ENCODE measurements at regions not wholly inside any gene's neighbourhood (a gene's known extent, or its start where the extent isn't known, plus 50 kb on each side); places are given as distances from the start of the nearest gene placed in this dataset.
"Not testable (repeated sequence)": the region's sequence is repeated elsewhere in the genome, so short reads cannot be mapped to it uniquely, and the experiment has no call there.

DNA sequence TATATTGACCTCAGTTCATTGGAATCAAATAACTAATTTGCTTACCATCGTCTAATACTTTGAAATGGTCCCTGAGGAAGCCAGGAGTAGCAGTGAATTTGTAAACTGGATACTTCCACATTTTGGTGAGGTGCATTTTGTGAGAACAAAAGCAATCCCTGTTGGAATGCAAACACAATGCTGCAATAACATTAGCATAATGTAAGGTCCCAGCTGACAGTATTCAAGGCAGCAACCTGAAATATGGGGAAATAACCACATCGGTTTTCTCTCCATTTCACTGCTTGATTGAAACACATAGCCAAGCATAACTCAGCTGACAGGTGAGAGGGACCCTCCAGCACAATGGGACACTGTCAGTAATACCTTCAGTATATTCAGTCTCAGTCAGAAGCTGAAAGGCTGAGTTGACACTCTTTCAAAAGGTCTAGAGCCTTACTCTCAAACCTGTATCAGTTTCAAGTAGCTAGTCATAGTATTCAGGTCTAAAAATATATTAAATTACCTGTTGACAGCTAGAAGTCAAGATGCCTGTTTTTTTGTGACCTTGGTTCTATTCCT is 1311.9 kb upstream of the NRXN1 start:
- no peak for DNase-seq

DNA sequence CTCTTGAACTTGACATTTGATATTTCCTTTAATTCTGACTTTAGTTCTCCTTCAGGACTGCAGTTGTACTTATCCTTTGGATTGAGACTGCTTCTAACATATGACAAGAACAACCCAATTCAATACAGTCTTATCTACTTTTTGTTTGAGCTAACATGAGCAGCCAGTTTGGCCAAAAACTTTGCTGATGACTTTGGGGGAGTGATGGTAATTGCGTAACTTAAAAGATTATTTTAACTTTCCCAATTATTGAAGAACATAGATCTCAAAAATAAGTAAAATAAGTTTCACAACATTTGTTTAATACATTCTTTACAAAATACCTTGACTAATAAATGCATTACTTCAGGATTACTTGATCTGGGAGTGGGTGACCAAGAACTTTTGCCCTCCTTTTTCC is 1311.1 kb upstream of the NRXN1 start:
- DNase-seq: no peak

DNA sequence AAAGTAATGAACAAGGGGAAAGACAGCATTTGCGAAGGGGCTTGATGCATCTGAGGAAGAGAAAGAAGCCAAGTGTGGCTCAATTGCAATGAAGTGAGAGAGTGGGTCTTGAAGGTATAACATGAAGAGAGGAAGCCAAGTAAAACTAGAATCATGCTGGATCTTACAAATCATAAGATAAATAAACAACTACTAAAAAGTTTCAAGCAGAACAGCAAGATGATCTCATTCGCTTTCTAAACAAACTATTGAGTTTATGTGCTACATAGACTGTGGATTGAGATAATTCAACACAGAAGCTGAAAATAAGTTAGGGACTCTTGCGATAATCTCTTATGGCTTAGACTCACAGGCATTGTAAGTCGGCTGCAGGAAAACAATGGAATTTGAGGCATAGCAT is 1310.5 kb upstream of the NRXN1 start:
- DNase-seq: no peak

DNA sequence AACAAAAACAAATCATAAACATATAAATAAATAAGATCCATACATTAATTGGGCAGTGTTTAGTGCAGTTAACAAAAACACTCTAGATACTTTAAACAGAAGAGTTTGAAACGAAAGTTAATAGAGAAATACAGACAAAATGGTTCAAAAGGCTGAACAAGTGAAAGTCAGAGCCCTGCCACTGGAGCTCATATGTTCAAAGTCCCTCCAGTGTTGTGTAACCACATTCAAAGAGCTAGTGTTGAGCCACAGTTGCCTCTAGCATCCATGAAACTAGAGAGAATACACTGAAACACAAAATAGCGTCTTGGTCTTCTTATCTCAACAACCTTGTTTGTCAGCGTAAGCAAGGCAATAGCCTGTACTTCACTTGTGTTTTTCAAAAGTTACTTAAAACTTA is 1309.8 kb upstream of the NRXN1 start:
- DNase-seq: no peak

DNA sequence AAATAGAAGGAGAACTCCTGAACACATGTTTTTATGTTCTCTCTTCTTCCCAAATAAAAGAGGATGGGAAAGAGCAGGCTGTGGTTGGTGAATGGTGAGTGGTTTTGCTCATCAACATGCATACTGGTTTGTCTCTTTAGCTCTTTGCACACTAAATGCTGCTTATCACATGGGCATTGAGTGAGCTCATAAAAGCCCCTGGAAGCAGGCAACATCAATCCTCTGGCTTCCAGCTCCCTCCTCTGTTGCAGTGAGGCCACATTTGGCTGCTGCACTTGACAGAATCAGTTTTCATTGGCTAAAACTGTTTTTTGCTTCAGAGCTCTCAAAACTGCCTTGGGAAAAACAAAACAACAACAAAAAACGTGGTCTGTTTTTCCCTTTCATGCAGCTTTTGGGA is 1308.2 kb upstream of the NRXN1 start:
- DNase-seq: no peak

DNA sequence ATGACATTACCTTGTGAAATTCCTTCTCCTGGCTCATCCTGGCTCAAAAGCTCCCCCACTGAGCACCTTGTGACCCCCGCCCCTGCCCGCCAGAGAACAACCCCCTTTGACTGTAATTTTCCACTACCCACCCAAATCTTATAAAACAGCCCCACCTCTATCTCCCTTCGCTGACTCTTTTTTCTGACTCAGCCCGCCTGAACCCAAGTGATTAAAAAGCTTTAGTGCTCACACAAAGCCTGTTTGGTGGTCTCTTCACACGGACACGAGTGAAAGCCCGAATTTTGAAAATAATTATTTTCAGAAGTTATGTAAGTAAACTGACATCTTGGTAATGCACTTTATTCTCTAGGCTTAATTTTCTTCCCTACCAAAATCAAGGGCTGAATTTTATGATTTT is 1305.9 kb upstream of the NRXN1 start:
- not testable (repeated sequence) for DNase-seq

DNA sequence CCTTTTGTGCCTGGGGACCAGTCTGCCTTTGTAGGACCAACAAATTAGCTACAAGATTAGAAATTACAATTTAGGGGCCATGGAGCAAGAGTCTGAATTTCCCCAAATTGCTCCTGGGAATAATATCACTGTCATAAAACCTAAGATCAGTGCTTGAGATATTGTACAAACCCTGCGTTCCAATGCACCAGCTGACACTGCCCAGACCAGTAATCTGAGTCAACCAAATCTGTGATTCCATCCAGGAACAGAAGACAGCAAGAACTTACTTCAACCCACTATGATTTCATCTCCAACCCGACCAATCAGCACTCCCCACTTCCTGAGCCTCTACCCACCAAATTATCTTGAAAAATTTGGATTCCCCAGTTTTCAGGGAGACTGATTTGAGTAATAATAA is 1305.0 kb upstream of the NRXN1 start:
- no peak for DNase-seq

DNA sequence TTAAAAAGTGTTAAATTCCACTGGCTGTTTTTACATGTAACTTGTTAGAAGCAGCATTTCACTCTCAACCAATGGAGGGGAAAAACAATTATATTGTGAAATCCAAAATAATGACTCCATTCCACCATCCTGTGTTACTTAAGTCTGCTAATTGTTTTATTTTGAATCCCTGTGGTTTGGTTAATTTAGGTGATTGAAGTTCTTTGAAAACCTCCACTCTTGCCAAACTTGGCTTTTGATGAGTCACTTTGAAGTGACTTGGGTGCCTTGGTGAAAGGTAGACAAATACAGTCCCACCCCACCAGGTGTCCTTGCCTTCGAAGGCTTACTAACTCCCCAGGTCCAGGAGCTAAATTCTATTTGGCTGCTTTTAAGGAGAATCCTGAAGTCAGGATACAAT is 1303.8 kb upstream of the NRXN1 start:
- no peak for DNase-seq

DNA sequence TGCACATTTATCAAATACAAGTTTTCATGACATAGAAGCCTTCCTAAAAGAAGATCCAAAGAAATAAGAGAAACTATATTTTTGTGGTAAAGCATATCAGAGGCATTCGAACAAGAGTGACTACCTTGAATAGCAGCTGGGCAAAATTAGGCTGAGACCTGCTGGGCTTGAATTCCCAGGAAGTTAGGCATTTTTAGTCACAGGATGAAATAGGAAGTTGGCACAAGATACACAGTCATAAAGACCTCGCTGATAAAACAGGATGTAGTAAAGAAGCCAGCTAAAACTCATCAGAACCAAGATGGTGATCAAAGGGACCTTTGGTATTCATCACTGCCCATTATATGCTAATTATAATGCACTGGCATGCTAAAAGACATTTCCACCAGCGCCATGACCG is 1302.3 kb upstream of the NRXN1 start:
- no peak for DNase-seq

DNA sequence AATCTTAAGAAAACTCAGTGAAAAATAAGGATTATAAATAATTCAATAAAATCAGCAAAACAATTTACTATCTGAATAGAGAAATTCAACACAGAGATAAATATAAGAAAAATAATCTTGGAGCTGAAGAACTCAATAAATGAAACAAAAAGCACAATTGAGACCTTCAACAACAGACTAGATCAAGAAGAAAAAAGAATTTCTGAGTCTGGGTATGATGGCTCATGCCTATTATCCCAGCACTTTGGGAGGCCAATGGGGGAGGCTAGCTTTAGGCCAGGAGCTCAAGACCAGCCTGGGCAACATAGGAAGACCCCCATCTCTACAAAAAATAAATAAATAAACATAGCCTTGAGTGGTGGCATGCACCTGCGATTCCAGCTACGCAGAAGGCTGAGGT is 1295.7 kb upstream of the NRXN1 start:
- DNase-seq: no peak

DNA sequence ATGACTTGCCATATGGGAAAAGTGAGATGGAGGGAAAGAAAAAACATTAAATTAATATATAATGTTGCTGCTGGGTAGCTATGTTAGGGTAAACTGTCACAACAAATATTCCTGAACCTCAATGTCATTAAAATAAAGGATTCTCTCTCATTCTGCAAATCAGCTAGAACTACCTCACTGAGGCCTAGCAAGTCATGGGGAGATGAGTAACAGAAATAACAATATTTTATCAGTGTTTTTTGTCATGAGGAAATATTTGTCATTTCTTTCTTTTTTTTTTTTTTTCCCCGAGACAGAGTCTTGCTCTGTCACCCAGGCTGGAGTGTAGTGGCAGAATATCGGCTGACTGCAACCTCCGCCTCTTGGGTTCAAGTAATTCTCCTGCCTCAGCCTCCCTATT is 1282.3 kb upstream of the NRXN1 start:
- no peak for DNase-seq

DNA sequence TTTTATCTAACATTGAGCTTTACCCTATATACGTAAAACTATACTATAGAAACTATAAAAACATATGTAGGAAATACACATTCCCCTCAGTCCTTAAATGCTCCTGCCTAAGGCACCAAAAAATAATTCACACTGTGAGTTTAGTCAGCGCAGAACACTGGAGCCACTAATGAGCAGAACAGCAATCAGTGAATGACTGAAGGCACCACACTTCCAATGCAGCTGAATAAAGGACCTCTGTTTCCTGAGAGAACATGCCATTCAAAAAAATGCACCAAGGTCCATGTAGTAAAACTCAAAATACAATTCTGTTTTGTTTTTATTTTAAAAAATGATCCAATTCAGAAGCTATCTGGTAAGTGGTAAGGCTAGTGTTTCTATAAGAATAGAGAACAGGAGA is 1280.6 kb upstream of the NRXN1 start:
- no peak for DNase-seq

DNA sequence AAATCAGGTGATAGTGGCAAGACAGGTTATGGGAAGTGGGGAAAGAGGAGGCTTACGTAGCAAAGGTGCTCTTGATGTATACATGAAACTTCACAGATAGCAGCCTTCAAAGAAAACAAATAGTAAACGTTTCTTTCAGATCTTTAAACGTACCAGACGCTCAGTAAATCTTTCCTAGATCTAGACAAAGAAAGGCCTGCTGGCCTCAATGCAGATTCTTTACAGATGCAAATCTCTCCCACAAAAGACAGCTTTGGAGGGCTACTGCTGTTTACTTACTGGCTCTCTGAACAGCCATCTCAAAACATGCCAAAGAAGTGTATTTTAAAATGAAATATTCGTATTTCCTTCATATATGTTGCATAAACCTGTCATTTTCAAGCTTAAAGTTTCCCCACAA is 1279.9 kb upstream of the NRXN1 start:
- no peak for DNase-seq

DNA sequence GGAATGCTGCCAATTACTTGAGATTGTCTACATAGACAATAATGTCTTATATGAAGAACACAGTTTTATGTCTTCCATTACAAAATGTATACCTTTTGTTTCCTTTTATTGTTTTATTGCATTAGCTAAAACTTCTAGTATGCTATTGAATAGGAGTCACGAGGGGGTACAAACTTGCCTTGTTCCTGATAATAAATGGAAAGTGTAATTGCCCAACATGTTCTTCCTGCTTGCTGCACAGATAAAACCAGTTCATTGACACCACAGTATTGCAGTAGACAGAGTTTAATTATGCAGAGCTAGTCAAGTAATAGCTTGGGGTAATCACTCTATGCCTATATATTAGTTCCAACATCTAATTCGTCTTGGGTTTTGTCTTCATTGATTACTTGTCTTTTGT is 1276.2 kb upstream of the NRXN1 start:
- no peak for DNase-seq

DNA sequence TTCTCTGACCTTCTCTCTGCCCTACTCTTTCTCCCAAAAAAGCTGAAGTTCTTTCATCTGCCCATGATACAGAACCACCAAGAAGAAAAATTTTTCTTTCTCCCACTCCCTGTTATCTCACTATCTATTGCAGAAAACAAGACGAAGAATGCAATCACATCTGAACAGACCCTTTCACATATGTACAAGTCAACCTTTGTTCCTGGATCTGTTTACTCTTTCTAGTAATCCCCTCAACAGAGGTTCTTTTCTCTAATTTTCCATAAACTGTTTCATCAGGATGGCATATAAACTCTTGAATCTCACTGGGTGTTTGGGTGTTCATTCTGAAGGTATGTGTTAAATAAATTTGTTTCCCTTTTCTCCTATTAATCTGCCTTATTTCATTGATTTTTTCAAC is 1262.7 kb upstream of the NRXN1 start:
- DNase-seq: no peak

DNA sequence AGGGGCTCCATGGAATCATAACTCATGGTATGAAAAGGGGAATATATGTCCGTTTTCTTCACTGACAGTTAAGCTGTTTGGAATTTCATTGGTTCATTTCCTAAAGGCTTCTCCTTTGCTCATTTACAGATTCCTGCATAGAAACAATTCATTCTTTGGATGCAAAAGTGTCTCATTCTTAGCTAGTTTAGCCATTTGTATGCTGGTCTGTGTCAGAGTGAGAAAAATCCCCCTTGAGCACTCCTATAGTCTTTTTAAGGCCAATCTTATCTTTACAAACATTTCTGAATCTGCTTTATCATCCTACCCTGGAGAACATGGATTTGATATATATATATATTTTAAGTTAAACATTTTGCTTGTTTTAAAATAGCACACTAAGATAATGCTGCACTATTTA is 1260.9 kb upstream of the NRXN1 start:
- DNase-seq: no peak

DNA sequence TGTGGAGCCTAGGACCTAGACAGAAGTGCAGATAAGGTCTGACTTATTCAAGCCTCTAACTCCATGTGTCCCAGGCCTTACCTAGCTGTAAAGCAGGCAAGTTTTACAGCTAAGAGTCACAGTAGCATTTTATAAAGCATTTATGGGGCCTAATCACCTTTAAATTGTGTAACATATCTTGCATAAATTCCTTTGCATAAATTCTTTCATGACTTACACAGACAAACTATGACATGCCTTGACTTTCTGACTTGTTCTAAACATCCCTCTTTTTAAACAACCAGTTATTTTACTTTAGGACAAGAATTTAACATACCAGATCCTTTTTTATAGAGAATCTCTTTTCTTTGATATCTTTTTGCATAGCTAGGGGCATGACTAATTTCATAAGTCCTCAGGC is 1257.8 kb upstream of the NRXN1 start:
- DNase-seq: no peak

DNA sequence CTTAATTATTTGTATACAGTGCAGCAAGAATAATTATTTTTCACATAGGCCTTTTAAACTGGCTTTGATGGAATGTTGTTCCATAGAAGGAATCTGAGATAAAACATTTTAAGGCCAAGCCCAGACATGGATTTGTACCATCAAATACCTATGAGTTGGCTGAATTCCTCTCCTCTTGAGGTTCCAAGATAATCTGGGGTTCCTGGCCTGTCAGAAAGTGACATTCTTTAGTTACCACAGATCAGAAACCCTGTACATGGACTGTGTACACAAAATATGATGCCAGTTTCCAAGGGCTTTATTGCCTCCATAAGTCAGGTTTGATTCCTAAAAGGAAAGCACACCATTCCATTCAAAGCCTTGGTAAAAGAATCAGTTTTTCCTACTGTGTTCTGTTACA is 1256.7 kb upstream of the NRXN1 start:
- DNase-seq: no peak

DNA sequence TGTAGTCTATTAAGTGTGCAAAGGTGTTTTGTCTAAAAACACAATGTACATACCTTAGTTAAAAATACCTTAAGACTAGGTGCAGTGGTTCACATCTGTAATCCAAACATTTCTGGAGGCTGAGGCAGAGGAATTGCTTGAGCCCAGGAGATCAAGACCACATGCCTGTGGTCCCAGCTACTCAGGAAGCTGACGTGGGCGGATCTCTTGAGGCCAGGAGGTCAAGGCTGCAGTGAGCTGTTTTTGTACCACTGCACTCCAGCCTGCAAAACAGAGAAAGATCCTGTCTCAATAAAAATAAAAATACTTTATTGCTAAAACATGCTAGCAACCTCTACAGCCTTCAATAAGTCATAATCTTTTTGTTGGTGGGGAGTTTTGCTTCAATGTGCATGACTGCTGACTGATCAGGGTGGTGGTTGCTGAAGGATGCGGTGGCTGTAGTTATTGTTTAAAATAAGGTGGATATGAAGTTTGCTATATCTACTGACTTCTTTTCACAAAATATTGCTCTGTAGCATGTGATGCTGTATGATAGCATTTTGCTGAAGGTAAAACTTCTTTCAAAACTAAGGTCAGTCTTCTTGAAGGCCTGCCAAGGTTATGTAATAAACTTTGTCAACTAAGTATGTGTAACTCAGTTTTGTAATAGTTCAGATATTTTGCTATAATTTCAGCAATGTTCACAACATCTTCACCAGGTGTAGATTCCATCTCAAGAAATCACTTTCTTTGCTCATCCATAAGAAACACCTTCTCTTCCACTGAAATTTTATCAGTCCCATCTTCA is 1238.0 kb upstream of the NRXN1 start:
- DNase-seq: no peak

DNA sequence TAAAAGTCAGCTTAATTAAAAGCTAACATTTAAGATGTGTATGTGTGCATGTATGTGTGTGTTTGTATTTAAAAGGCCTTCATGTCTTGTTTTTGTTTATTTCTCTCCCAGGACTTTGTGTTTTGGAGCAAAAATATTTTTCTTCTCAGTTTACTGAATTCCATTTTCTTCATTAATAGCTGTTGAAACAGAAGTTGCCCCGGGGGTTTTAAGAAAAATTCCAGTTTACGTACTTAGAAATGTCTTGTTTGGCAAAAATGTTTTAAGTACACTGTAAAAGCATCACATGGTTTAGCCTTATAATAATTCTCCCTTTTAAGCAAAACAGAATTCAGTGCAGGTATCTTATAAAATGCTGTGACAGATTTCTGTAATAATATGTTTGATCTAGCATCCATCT is 1233.0 kb upstream of the NRXN1 start:
- DNase-seq: no peak

DNA sequence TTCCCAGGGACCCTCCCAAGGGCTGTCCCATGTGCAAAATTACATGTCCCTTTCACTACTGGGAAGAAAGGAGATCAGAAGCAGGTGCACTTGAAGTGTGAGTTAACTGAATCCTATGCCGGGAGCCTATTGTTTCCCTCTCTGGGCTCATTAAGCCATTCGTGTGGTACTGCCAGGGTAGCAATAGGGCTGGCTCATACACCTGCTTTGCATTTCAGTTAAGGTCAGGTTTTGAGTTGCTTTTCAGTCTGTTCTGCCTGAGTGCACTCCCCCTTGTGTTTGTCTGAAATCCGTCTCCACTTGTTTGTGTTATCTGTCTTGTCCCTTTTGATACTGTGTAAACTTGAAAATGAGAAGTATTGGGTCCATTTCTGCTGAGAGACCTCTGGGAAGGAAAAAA is 1232.6 kb upstream of the NRXN1 start:
- DNase-seq: no peak

DNA sequence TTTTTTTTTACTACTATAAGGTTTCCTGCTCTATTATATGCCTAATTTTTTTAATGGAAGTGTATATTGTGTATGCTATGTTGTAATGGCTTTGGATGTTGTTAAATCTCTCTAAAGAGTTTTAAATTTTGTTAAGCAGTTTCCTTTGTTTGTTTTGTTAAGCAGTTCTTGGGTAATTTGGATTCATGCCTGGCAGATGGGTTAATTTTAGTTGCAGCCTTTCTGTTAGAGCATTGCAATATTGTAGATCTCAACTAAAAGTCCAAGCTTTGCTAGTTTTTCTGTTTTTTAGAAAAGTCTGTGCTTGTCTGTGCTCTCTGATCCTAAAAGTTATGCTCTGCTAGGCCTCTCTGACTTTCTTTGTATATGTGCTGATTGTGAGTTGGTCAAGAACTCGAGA is 1229.0 kb upstream of the NRXN1 start:
- DNase-seq: no peak

DNA sequence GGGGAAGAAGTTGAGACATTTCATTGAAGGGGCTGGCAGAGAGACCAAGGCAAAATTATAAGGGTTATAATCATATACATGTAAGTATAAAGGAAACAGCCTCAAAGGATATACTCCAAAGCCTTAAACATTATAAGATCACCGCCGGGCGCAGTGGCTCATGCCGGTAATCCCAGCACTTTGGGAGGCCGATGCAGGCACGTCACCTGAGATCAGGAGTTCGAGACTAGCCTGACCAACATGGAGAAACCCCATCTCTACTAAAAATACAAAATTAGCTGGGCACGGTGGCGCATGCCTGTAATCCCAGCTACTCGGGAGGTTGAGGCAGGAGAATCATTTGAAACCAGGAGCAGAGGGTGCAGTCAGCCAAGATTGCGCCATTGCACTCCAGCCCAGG is 1227.0 kb upstream of the NRXN1 start:
- DNase-seq: not testable (repeated sequence)

DNA sequence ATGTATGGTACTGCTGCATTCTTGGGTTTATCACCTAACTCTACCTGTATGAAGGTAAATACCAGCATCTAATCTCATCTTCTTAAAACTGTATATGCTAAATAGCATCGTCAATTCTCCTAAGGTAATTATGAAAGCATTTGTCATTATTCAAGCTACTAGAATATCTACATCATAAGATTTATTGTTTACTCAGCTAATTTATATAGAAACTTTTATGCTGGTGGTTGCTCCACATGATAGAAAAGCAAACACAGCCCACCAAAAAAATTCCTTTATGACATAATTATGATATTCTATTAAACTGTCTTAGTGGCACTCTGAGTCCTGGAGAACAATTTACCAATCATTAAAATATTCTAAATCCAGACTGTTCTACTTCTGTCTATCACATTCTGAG is 1226.1 kb upstream of the NRXN1 start:
- DNase-seq: no peak

DNA sequence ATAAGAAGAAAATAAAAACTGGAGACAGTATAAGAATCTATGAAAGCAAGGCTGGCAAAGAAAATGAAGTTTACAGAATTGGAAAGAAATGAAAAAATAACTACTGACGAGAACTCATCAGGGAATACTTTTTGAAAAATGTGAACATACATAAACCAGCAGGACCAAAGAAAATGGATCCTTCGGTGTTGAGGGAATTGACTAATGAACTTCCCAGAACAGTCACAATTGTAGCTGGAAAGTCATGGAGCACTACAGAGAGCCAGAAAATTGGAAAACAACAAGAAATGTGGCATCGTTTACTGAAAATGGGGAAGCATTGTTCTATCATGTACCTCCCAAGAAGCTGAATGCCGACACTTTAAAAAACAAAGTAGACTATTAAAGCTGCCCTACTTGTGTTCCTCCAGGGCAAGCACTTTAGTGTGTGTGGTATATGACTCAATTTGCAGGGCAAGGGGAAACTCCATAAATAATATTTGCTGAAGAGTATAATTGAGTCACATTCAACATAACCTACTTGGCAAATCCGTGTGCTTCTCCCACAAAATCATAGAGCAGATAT is 1221.6 kb upstream of the NRXN1 start:
- DNase-seq: no peak

Measured in NCI-H82 (cell line).